Activated naive CD4-positive, alpha-beta T cell treated with anti-CD3 and anti-CD28 coated beads, Interleukin-2, amount 10 ng/mL, durations not matched to agents 7 days and 5 days (primary cell): ENCODE measurements at regions not wholly inside any gene's neighbourhood (a gene's known extent, or its start where the extent isn't known, plus 50 kb on each side); places are given as distances from the start of the nearest gene placed in this dataset.

Source experiments
- CTCF ChIA-PET: fragments of 350-600 bp; sonication (Branson Sonifier 250); formaldehyde crosslinking; loops from one replicate; lab custom pipeline; 2021; ENCODE audit warnings: antibody characterized with exemption; lab: Charles Lee
- DNase-seq: peaks from one replicate; pipeline ENCODE4 v3.0.0-alpha.2; 2020
- H3K27ac Mint-ChIP-seq: one replicate; pipeline ENCODE4 v1.8.0; 2021; ENCODE audit warnings: mild to moderate bottlenecking, moderate library complexity, mixed read lengths
- H3K27me3 Mint-ChIP-seq: one replicate; pipeline ENCODE4 v1.8.0; 2021; ENCODE audit warnings: mild to moderate bottlenecking, mixed read lengths
- H3K36me3 Mint-ChIP-seq: one replicate; pipeline ENCODE4 v1.8.0; 2021; ENCODE audit warnings: mixed read lengths
- H3K4me1 Mint-ChIP-seq: one replicate; pipeline ENCODE4 v1.8.0; 2021; ENCODE audit warnings: mixed read lengths
- H3K4me3 Mint-ChIP-seq: one replicate; pipeline ENCODE4 v1.8.0; 2021; ENCODE audit warnings: mild to moderate bottlenecking, moderate library complexity, mixed read lengths
- H3K9me3 Mint-ChIP-seq: one replicate; pipeline ENCODE4 v1.8.0; 2021; ENCODE audit warnings: mixed read lengths

DNA sequence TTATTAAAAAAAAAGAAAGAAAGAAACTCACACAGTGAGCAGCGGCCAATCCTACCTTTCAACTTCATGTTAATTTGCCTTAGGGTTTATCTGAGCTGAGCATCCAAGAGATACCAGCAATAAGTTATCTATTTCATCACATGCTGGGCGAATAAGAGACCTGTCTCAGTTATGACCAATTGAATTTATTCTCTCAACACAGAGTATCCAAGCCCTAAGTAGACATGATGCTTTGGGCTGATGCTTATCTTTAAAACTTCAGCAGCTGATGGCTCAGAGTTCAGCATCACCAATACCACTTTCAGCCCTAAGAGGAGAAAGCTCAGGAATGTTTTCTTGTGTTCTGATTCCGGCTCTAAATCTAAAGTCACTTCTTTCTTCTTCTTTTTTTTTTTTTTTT is 489.0 kb upstream of the ZFHX3 start:
- no peak overlapping the region for H3K27ac Mint-ChIP-seq
- CTCF ChIA-PET = interaction anchor here (0.7 kb wide), 1 partner anchor 616 kb away, joined by 3 read pairs; no protein-coding TSS in a partner anchor

GRCh38 chr16:73531021-73531420 is 483.1 kb upstream of the ZFHX3 start:
- CTCF ChIA-PET = no interaction called here
- no peaks in the 10 kb centered on the region for H3K36me3 Mint-ChIP-seq
- H3K27ac Mint-ChIP-seq = no peak overlapping the region
- no peaks in the 10 kb centered on the region for H3K4me1 Mint-ChIP-seq
- no peaks in the 10 kb centered on the region for H3K27me3 Mint-ChIP-seq
- peaks cover 6% of the 10 kb centered on the region for H3K9me3 Mint-ChIP-seq
- H3K4me3 Mint-ChIP-seq = no peak overlapping the region
- DNase-seq = no peak

More for the DNA sequence above, 489.0 kb upstream of the ZFHX3 start:
- Mint-ChIP-seq H3K36me3 (no peaks in the 10 kb centered on the region), H3K9me3 (no peaks in the 10 kb centered on the region), H3K27me3 (no peaks in the 10 kb centered on the region), H3K4me1 (no peaks in the 10 kb centered on the region), H3K4me3 (no peak overlapping the region)
- no peak for DNase-seq

DNA sequence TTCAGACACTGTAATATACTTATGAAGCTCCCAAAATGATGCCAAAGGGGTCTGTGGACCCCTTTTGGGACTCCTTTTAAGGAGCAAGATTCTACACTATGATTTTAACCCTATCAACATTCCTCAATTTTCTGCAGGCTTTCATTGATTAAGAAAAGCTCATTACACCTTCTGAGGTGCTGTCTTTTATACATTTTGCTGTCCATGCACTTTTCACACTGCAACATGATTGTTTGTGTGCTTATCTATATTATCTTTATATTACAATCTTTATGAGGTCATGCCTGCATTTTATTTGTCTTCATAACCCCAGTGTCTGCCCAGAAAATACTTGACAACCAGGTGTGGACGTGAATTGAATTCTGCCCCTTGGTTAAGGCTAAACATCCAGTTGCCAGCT is 482.6 kb upstream of the ZFHX3 start:
- Mint-ChIP-seq H3K4me3 (no peak overlapping the region), H3K36me3 (no peaks in the 10 kb centered on the region), H3K27me3 (no peaks in the 10 kb centered on the region), H3K4me1 (no peaks in the 10 kb centered on the region), H3K9me3 (peaks cover 6% of the 10 kb centered on the region), H3K27ac (no peak overlapping the region)
- no peak for DNase-seq
- CTCF ChIA-PET = no interaction called here

DNA sequence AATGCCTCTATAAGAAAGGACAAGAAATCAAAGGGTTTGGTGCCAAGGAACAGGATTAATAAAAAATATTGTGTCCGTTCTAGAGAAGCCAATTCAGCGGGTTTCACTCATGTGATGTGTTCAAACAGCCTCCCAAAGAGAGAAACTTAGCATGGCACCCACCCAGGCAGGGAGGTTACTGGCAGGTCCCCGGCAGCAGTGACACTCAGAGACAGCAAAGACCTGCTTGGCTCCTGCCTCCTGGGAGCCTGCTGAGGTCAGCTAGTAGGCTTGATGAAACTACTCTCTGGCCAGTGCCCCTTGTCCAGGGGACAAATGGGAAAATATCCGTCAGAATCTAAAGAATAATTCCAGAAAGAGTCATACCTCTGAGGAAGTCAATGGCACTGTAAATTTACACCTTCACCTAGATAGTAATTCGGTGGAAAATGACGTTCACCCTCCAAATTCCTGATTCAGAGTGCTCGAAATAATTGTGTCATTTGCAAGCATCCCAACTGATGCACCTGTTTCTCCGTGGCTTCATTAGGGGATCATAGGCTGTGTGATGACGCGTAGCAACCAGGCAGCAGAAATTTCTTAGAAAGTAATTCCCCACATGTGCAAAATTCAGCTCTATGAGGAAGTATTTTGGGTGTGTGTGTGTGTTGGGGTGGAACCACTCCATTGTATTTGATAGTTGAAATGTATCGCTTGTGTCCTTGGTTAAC is 481.5 kb upstream of the ZFHX3 start:
- Mint-ChIP-seq H3K9me3 (peaks cover 6% of the 10 kb centered on the region), H3K27ac (no peak overlapping the region), H3K27me3 (no peaks in the 10 kb centered on the region), H3K36me3 (no peaks in the 10 kb centered on the region), H3K4me1 (no peaks in the 10 kb centered on the region), H3K4me3 (no peak overlapping the region)
- DNase-seq = no peak
- CTCF ChIA-PET = no interaction called here

DNA sequence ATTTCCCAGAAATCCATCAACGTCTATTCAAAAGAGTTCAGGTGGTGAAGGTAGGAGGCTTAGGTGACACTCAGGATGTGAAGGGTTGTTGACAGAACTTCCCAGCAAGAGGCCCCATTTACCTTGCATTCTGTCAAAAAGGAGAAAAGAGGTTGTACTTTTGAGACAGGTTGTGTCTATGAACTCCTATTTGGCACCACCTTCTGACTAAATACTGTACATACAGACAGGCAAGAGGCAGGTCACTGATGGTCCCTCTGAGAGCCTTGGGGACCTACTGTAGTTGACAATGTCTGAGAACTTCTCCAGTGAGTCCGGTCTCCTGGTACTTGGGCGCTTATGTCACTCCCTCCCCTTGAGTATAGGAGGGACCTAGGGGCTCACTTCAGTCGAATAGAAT is 479.3 kb upstream of the ZFHX3 start:
- CTCF ChIA-PET = no interaction called here
- Mint-ChIP-seq H3K27me3 (no peaks in the 10 kb centered on the region), H3K36me3 (no peaks in the 10 kb centered on the region)

DNA sequence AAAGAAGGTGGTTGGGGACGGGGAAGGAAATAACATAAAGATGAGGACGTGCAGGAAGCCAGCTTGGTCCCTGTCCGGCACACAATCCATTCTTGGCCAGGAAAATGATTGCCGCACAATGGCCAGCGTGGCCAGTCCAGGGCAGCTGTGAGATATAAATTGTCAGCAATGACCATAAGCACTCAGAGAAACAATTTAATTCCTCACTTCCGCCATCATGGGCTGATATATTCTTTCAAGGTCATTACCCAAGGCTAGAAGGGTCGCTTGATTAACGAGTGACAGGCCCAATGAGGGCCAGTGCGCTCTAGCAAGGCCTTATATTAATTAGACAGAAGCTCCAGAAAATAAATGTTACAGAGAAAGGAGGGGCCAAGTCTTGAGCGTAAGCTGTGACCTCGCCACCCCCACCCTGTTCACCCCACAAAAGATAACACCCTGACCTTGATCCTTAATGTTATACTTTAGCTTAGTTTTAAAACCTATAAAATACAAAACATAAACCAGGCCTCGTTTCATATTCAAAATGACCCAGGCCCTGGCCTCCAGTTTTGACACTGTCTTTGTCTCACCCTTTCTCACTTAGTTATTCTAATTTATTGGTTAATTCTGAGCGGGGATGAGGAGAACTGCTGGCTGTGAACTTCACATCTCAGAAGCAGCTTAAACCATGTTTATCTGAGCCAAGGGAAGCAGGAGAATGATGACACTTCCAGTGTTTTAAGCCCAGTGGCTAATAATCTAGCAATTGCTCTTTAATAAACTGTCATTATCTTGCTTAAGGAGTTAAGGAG is 478.3 kb upstream of the ZFHX3 start:
- DNase-seq = no peak
- CTCF ChIA-PET = no interaction called here
- no peak overlapping the region for H3K4me3 Mint-ChIP-seq

More for the DNA sequence above, 479.3 kb upstream of the ZFHX3 start:
- Mint-ChIP-seq H3K4me1 (no peaks in the 10 kb centered on the region), H3K4me3 (no peak overlapping the region), H3K9me3 (peaks cover 8% of the 10 kb centered on the region), H3K27ac (no peak overlapping the region)
- DNase-seq = no peak

DNA sequence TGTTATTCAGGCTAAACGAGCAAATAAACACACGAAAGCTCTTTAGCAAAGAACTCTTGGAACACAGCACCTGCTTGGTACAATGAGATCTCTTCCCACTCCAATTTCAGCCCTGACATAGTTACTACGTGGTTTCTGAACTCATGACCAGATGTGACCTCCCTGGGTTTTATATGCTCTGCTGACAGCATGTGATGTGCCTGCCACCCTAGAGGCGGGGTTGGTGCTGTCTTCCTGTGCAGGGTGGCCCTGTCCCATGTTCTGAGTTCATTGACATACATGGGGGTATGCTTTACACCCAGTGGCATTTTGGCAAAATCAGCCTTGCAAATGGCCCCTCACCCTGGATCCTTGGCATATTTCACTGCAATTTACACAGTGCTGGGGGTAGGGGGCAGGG is 475.3 kb upstream of the ZFHX3 start:
- CTCF ChIA-PET = no interaction called here
- no peak for DNase-seq
- H3K27ac Mint-ChIP-seq = no peak overlapping the region
- no peaks in the 10 kb centered on the region for H3K4me1 Mint-ChIP-seq
- H3K4me3 Mint-ChIP-seq = no peak overlapping the region
- H3K9me3 Mint-ChIP-seq = peaks cover 6% of the 10 kb centered on the region
- no peaks in the 10 kb centered on the region for H3K36me3 Mint-ChIP-seq
- no peaks in the 10 kb centered on the region for H3K27me3 Mint-ChIP-seq

More for the DNA sequence above, 478.3 kb upstream of the ZFHX3 start:
- Mint-ChIP-seq H3K4me1 (no peaks in the 10 kb centered on the region), H3K27me3 (no peaks in the 10 kb centered on the region), H3K9me3 (peaks cover 8% of the 10 kb centered on the region), H3K36me3 (no peaks in the 10 kb centered on the region), H3K27ac (no peak overlapping the region)

DNA sequence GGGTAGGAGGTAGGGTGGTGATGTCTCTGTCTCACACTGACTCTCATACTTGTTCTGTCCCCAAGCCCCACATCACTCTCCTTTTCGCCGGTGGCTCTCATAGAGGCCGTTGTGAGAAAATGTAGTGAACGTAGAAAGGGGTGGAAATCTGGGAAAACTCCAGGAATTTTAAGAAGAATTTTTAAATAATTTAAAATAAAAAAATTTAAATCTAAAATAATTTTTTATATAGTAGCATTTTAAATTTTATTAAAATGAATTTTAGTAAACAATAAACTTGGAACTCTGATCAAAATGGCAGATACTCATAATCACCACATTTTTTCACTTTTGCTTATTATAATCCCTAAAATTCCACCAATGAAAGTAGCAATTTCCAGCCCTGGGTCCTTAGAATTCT is 473.6 kb upstream of the ZFHX3 start:
- CTCF ChIA-PET = no interaction called here
- Mint-ChIP-seq H3K36me3 (no peaks in the 10 kb centered on the region), H3K27me3 (no peaks in the 10 kb centered on the region), H3K9me3 (peaks cover 4% of the 10 kb centered on the region), H3K27ac (no peak overlapping the region), H3K4me3 (no peak overlapping the region), H3K4me1 (no peaks in the 10 kb centered on the region)
- no peak for DNase-seq

- H3K4me3 Mint-ChIP-seq = no peak overlapping the region
- peaks cover 2% of the 10 kb centered on the region for H3K9me3 Mint-ChIP-seq
- H3K36me3 Mint-ChIP-seq = no peaks in the 10 kb centered on the region
- H3K4me1 Mint-ChIP-seq = no peaks in the 10 kb centered on the region
- CTCF ChIA-PET = no interaction called here
- no peak overlapping the region for H3K27ac Mint-ChIP-seq
- no peaks in the 10 kb centered on the region for H3K27me3 Mint-ChIP-seq
- DNase-seq = no peak
Measured at GRCh38 chr16:73515616-73516015, 467.7 kb upstream of the ZFHX3 start.

- no peak overlapping the region for H3K4me3 Mint-ChIP-seq
- no peaks in the 10 kb centered on the region for H3K27me3 Mint-ChIP-seq
- CTCF ChIA-PET = no interaction called here
- no peaks in the 10 kb centered on the region for H3K4me1 Mint-ChIP-seq
- H3K27ac Mint-ChIP-seq = no peak overlapping the region
- H3K9me3 Mint-ChIP-seq = peaks cover 2% of the 10 kb centered on the region
- H3K36me3 Mint-ChIP-seq = no peaks in the 10 kb centered on the region
- no peak for DNase-seq
Measured at GRCh38 chr16:73510852-73511251, 462.9 kb upstream of the ZFHX3 start.

GRCh38 chr16:73506568-73507056 is 458.7 kb upstream of the ZFHX3 start:
- Mint-ChIP-seq H3K9me3 (peaks cover 6% of the 10 kb centered on the region), H3K36me3 (no peaks in the 10 kb centered on the region), H3K4me3 (no peak overlapping the region), H3K4me1 (no peaks in the 10 kb centered on the region), H3K27ac (no peak overlapping the region), H3K27me3 (no peaks in the 10 kb centered on the region)
- no peak for DNase-seq
- CTCF ChIA-PET = no interaction called here

GRCh38 chr16:73505577-73505976 is 457.6 kb upstream of the ZFHX3 start:
- no peak for DNase-seq
- Mint-ChIP-seq H3K4me1 (no peaks in the 10 kb centered on the region), H3K27ac (no peak overlapping the region), H3K27me3 (no peaks in the 10 kb centered on the region), H3K9me3 (peaks cover 6% of the 10 kb centered on the region), H3K4me3 (no peak overlapping the region), H3K36me3 (no peaks in the 10 kb centered on the region)
- CTCF ChIA-PET = no interaction called here

GRCh38 chr16:73504591-73505575 is 457.0 kb upstream of the ZFHX3 start:
- CTCF ChIA-PET = no interaction called here
- peaks cover 6% of the 10 kb centered on the region for H3K9me3 Mint-ChIP-seq

GRCh38 chr16:73503093-73503492 is 455.2 kb upstream of the ZFHX3 start:
- DNase-seq = no peak
- H3K36me3 Mint-ChIP-seq = no peaks in the 10 kb centered on the region
- H3K4me1 Mint-ChIP-seq = no peaks in the 10 kb centered on the region
- peaks cover 6% of the 10 kb centered on the region for H3K9me3 Mint-ChIP-seq
- H3K27me3 Mint-ChIP-seq = no peaks in the 10 kb centered on the region
- CTCF ChIA-PET = no interaction called here
- H3K27ac Mint-ChIP-seq = no peak overlapping the region
- no peak overlapping the region for H3K4me3 Mint-ChIP-seq

More at GRCh38 chr16:73504591-73505575, 457.0 kb upstream of the ZFHX3 start:
- Mint-ChIP-seq H3K4me1 (no peaks in the 10 kb centered on the region), H3K27ac (no peak overlapping the region), H3K36me3 (no peaks in the 10 kb centered on the region), H3K27me3 (no peaks in the 10 kb centered on the region), H3K4me3 (no peak overlapping the region)
- DNase-seq = no peak
